22Rv1 (cell line): ENCODE measurements at regions not wholly inside any gene's neighbourhood (a gene's known extent, or its start where the extent isn't known, plus 50 kb on each side); places are given as distances from the start of the nearest gene placed in this dataset.

Experiments used
- H3K27ac ChIP-seq: fragments of 450-650 bp; 2 replicates; pipeline ENCODE4 v1.5.1; 2017
- CTCF ChIP-seq: fragments of 450-650 bp; IDR thresholded peaks from 2 replicates; pipeline ENCODE4 v1.5.1; 2017; ENCODE audit warnings: mild to moderate bottlenecking
- ZFX ChIP-seq: fragments of 450-650 bp; IDR thresholded peaks from 2 replicates; pipeline ENCODE4 v1.6.1; 2017; ENCODE audit warnings: antibody characterized with exemption, borderline replicate concordance

GRCh38 chr13:97072297-97072696, 78.0 kb upstream of the OXGR1 start:
- H3K27ac ChIP-seq, result no peak overlapping the region
- TF ChIP-seq ZFX (no peak), CTCF (no peak)

DNA sequence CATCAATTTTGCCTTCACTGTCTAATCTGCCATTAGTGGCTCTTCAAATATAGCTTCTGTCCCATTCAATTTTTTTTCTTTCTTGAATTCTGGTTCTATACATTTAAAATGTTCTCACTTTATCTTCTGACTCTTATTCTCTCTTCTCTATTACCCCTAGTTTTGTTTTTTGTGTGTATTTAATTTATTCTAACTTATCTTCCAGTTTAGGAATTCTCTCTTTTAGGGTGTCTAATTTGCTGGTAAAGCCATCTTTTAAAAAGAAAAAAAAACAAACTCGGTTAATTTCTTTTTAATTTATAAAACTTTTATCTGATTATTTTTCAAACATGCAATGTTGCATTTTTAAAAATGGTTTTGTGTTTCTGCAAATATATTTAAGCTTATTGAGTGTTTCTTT, 80.3 kb upstream of the OXGR1 start:
- H3K27ac ChIP-seq, result no peak overlapping the region
- no peak for TF ChIP-seq CTCF
- no peak for TF ChIP-seq ZFX

- no peak for TF ChIP-seq ZFX
- H3K27ac ChIP-seq, result no peak overlapping the region
These were observed 82.6 kb upstream of the OXGR1 start for GRCh38 chr13:97076898-97077297.

- no peak overlapping the region for H3K27ac ChIP-seq
- TF ChIP-seq CTCF (no peak), ZFX (no peak)
These were observed 83.1 kb upstream of the OXGR1 start for GRCh38 chr13:97077341-97077740.

DNA sequence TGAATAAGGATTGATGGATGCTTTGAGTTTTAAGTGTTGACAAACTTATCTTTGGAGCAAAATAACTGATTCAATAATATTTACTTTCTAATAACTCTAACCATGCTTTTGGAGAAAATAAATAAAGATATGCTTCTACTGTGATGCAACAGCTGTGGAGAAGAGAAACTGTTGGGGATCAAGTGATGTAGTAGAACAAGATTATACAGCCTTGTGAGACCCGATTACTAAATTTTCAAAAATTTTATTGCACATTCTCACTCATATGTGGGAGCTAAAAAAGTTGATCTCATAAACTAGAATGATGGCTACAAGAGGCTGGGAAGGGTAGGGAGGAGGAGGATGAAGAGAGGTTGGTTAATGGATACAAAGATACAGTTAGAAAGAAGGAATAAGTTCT, 85.5 kb upstream of the OXGR1 start:
- H3K27ac ChIP-seq, result no peak overlapping the region
- no peak for TF ChIP-seq ZFX
- TF ChIP-seq CTCF, result no peak

GRCh38 chr13:97082461-97083207, 88.4 kb upstream of the OXGR1 start:
- TF ChIP-seq ZFX (no peak), CTCF (no peak)
- no peak overlapping the region for H3K27ac ChIP-seq

GRCh38 chr13:97091196-97091595, 96.9 kb upstream of the OXGR1 start:
- no peak overlapping the region for H3K27ac ChIP-seq
- TF ChIP-seq ZFX (no peak), CTCF (no peak)

- TF ChIP-seq ZFX, result no peak
- no peak for TF ChIP-seq CTCF
- no peak overlapping the region for H3K27ac ChIP-seq
These were observed 106.5 kb upstream of the OXGR1 start for GRCh38 chr13:97100821-97101220.
